AG09319 (cell line): ENCODE measurements at regions not wholly inside any gene's neighbourhood (a gene's known extent, or its start where the extent isn't known, plus 50 kb on each side); places are given as distances from the start of the nearest gene placed in this dataset.

Experiments used
- DNase-seq: peaks from one replicate; pipeline ENCODE4 v3.0.0-alpha.2; 2010; ENCODE audit warnings: low read depth; ENCODE audit errors: extremely low read depth
- CTCF ChIP-seq: IDR thresholded peaks from 2 replicates; pipeline ENCODE4 v1.5.1; 2011; ENCODE audit warnings: low read depth, mild to moderate bottlenecking, inconsistent platforms, low read length, moderate library complexity

DNA sequence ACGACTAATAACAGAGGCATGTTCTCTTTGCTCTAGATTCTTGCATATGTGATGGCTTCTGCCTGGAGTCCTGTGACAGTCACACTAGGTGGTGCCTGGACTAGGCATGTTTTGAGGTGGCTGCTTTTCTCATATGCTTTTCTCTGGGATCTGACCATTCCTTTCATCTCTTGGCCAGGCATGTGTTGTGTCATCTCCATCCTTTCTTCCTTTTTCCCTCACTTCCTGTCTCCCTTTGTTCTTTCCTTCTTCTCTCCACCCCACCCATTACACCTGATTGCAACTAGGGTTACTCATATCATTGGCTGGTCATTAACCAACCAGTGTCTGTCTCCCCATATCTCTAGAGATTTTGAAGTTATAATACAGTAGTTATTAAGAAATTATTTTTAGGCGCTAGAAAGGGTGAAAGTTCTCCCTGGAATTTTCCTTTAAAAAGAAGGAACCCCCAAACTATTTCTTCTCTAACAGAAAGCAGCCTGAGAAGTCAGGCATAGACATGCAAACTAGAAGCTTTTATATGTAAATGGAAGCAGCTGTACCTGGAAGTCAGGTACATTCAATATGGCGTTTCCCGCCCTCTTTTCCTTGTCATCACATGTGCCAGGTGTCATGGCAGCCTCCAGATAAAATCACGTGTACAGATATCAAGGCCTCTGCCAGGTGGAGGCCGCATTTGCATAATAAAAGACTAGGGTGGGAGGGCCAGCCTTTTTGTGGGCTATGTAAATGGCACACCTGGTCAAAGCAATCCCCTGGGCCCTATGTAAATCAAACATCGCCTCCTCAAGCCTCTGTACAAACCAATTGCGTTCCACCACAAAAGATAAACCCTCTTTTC lies 220.4 kb upstream of the MEX3C start:
- TF ChIP-seq CTCF = no peak
- DNase-seq = no peak

GRCh38 chr18:51425475-51425874 lies 228.0 kb upstream of the MEX3C start:
- TF ChIP-seq CTCF = no peak
- DNase-seq = no peak

- no peak for DNase-seq
- TF ChIP-seq CTCF = no peak
These were observed 228.4 kb upstream of the MEX3C start for GRCh38 chr18:51425889-51426288.

DNA sequence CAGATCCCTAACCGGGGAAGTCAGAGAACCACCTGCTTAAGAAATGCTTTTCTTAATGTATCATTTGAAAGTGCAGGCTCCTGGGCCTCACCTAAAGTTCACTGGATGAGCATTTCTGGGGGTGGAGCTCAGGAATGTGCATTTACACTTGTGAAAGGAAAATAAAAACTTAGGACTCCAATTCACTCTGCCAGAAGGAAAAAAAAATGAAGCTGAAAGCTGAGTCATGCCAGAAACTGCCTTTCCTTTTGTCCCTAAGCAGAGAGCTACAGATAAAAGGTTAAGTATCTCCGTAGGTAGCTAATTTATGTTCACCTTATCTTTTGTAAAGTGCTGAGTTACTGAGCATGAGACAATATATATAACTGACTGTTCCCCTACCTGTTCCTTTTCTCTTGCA lies 229.5 kb upstream of the MEX3C start:
- no peak for TF ChIP-seq CTCF
- no peak for DNase-seq

GRCh38 chr18:51429644-51430043 lies 232.2 kb upstream of the MEX3C start:
- TF ChIP-seq CTCF = no peak
- DNase-seq = no peak

DNA sequence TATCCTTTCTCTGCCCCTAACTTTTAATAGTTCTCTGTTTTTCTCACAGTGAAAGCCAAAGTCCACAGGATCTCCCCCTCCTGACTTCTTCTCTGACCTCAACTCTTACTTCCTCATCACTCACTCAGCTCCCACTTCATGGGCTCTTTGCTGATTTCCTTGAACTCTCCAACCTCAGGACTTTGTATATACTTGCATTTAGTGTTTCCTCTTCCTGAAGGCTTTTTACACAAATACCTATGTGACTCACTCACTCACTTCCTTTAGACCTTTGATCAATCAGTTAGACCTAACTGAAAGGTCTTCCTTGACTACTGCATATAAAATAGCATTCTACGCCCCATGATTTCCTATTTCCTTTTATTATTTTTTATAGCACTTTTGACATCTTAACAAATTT lies 233.1 kb upstream of the MEX3C start:
- DNase-seq = no peak
- TF ChIP-seq CTCF = no peak

- DNase-seq = no peak
- TF ChIP-seq CTCF = no peak
These were observed 235.8 kb upstream of the MEX3C start for GRCh38 chr18:51433296-51433695.
